HTR-8/SVneo (cell line): ENCODE measurements at regions not wholly inside any gene's neighbourhood (a gene's known extent, or its start where the extent isn't known, plus 50 kb on each side); places are given as distances from the start of the nearest gene placed in this dataset.

Source experiments
- DNase-seq: peaks from one replicate; pipeline ENCODE4 v3.0.0; 2011; ENCODE audit warnings: low spot score, mixed read lengths; ENCODE audit not compliant: insufficient read length
- FAIRE-seq: peaks from 2 replicates; lab custom pipeline; 2011; peaks lifted over from hg19 to GRCh38; lab: Jason Lieb, UNC

DNA sequence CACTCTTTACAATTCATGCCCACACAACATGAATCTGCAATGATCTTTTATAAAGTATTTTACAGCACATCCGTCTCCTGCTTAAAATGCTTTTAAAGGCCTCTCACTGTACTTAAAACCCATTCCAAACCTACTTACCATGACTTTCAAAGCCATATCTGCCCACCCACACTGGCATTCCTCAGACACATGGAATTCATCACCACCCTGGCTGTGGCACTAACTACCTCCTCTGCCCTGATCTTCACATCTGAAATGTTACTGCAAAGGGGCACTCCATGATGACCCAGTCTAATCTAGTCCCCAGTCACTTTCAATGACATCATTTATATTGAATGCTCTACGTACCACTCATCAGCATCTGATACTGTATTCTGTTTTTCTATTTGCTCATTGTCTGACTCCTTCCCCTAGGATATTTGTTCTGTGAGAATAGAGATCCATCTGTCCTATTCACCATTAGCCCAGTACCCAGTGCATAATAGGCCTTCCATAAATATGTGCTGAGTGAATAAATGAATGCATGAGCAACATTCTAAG is 193.2 kb upstream of the KIF2A start:
- FAIRE-seq (no peak), DNase-seq (no peak)

DNA sequence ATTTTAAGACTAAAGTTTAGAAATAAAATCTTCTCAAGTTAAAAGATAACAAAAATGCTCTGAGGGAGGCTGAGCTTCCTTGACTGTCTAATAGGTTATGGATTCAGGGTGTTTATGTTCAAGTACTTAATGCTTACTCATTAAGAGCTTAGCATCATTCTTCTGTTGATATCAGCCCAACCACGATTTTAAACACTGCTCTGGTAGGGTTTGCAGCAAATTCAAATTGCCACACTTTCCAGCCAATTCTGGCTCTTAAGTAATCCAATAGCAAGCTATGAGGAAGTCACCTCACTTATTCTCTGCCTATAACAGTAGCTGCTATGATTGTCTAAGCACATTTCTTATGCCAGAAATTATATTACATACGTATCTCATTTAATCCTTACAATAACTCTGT is 191.0 kb upstream of the KIF2A start:
- no peak for FAIRE-seq
- DNase-seq, result no peak

DNA sequence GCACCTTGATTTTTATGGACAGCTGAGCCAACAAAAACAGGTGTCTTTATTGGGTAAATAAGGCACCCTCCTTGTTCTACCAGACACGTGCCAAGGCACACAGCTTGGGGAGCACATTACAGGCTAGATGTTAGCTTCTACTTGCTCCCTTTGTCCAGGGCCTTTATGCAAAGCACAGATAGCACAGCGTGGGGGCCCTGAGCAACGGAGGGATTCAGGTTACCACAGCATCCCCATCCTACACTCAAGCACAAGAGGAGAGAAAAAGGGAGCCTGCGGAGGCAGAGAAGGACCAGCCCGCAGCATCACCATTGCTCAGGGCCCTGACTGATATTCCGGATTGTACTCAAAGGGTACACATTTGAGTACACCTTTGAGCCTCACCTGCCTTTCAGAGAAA is 181.7 kb upstream of the KIF2A start:
- FAIRE-seq (no peak), DNase-seq (no peak)

- FAIRE-seq (no peak), DNase-seq (no peak)
Measured at GRCh38 chr5:62126090-62126489, 179.9 kb upstream of the KIF2A start.

- DNase-seq, result no peak
- FAIRE-seq, result no peak
Measured at GRCh38 chr5:62127098-62127736, 178.8 kb upstream of the KIF2A start.

DNA sequence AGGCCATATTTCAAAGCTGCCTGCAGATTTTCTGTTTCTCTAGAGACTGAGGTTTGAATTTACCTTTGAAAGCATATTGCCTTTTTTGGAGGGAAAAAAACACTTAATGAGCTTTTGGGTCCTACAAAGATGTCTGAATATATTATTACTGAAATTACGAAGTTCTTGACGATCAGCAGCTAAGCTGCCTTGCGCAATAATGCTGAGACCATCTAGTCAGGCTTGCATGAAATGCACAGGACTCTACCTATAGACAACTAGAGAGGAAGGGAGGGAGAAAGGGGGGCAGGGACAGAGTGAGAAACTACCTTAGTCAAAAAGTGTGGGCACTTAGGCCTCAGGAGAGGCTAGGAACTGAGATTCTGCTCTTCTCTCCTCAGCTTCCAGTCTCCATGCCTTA is 175.9 kb upstream of the KIF2A start:
- FAIRE-seq (no peak), DNase-seq (no peak)

GRCh38 chr5:62132276-62132675 is 173.7 kb upstream of the KIF2A start:
- FAIRE-seq, result no peak
- DNase-seq, result no peak

DNA sequence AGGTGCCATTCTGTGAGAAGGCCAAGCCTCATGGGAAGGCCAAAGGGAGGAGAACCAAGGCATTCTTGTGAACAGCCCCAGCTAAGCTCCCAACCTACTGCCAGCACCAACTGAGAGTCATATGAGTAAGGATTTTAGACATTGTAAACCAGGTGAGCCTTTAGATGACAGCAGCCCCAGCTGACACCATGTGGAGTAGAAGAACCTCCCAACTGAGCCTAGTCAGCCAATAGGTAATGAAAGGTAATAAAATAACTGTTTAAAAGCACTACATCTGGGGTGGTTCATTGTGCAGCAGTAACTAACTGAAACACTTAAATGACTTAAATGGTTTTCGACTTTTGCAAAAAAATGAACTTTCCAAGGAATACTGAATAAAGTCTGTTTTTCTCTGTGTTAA is 172.6 kb upstream of the KIF2A start:
- no peak for FAIRE-seq
- DNase-seq, result no peak

- no peak for FAIRE-seq
- no peak for DNase-seq
Measured at GRCh38 chr5:62134811-62135210, 171.2 kb upstream of the KIF2A start.

- FAIRE-seq, result no peak
- no peak for DNase-seq
Measured at GRCh38 chr5:62137628-62138027, 168.4 kb upstream of the KIF2A start.

DNA sequence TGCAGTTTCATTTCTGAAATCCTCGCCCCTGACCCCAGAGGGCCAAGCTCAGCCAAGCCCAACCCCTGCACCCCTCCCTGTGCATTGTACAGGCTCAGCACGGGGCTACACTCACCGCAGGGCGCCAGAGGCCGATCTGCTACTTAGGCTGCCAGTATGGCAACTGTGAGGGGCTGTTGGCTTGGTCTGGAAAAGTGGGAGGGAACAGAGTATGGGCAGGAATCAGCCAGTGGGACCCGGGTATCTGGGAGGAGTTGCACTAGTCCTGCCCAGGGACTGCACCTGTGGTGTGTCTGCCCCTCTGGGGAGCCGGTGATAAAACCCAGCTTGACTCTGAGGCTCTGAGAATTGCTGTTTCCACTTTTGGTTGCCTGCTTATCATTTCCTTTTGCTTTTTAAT is 167.4 kb upstream of the KIF2A start:
- FAIRE-seq, result no peak

DNA sequence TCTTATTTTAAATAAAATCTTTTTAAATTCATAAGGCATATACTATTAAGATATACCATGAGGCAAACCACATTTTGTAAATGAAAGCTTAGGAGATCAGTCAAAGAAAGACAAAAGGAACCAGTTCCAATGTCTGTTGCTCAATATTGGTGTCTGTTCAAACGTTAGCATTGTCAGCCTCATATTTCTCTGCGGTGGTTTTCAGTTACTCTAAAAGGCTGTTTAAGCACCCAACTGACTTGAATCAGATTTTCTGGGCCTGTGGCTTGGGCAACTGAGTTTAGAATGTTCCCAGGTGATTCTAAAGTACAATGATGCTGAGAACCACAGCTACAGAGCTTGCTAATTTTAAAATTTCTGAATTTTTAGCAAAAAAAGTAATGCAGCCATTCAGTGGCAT is 166.3 kb upstream of the KIF2A start:
- DNase-seq, result no peak
- FAIRE-seq, result no peak

More for the DNA sequence above, 167.4 kb upstream of the KIF2A start:
- no peak for DNase-seq

DNA sequence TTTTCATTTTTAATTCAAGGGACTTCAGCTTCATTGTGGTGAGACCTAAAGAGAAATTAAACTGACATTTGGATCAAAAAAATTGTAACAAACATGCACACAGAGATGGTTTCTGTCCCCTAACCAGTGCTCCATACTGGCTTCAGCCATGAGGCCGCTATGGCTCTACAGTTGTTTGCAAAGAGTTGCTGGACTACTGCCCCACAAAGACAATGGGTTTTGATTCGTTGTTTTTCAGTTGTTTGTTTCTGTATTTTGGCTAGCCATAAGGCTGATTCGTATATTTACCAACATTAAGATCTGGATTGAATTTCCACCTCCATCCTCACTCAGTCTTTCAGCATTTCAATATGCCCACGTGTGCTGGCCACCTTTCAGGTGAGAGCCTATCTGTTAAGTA is 163.7 kb upstream of the KIF2A start:
- DNase-seq, result no peak
- FAIRE-seq, result no peak

DNA sequence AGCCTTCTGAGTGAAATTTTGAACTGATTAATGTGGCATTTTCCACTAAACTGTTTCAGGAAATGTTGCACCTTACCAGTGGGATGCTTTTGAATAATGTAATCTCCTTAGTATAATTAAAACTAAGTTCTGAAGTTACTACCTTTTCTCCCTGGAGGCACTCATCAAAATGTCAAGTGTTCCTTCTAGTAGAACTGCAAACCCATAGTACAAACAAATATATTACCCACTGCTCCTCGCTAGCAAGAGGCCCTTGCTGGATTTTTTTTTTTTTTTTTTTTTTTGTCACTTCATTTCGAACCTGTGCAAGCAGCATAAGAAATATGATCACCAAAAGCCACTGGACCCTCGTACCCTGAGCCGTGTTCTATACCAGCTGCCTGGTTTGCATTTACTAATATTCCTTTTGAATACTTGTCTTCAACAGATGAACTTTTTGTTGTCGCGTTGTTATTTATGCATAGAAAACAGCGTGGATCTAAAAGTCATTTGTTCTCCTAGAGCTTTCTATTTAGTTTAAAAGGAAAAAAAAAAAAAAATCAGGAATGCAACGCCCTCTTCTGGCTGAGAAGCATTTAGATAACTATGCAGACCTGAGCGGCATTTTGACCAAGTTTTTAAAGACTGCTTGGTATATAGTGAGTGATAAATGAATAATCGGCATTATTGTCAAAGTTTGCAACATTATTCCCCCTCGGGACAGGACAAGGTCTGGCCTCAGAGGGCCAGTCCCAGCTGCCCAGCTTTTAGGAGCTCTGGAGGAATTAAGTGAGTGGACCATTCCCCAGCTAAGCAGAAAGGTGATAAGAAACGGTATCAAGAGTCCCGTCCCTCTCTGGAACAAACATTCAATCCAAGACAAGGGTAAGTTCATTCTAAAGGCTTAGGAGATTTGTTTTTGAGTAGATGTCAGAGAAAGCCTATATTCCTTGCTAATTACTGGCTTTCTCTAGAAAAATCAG is 162.5 kb upstream of the KIF2A start:
- FAIRE-seq (no peak), DNase-seq (peak; percentile 20)

DNA sequence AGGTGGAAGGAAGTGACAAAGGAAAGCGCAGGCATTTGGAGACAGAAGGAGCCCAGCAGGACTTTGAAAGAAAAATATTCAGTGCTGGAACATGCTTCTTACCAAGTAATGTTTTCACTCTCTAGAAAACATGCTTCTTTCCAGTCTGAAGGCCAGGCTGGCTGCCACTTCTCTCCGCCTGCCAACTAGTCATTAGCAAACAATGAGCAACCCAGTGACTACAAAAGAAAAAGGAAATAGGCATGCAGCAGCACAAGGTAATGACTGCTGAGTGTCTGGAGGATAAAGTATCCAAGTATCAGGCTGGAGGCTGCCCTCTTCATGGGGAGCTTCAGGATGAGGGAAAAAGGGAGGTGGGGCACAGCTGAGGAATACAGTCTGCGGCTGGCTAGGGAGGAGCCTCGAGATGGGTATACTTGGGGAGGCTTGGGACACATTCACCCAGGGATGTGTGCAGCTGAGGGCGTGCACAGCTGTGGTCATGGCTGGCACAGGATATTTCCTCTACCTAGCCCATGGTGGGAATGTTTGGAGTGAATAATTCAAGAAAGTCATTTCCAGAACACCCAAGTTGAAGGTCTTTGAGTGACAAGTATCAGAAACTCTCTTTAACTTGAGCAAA is 161.5 kb upstream of the KIF2A start:
- FAIRE-seq (no peak), DNase-seq (no peak)

- FAIRE-seq (no peak), DNase-seq (no peak)
Measured at GRCh38 chr5:62149879-62150278, 156.1 kb upstream of the KIF2A start.

DNA sequence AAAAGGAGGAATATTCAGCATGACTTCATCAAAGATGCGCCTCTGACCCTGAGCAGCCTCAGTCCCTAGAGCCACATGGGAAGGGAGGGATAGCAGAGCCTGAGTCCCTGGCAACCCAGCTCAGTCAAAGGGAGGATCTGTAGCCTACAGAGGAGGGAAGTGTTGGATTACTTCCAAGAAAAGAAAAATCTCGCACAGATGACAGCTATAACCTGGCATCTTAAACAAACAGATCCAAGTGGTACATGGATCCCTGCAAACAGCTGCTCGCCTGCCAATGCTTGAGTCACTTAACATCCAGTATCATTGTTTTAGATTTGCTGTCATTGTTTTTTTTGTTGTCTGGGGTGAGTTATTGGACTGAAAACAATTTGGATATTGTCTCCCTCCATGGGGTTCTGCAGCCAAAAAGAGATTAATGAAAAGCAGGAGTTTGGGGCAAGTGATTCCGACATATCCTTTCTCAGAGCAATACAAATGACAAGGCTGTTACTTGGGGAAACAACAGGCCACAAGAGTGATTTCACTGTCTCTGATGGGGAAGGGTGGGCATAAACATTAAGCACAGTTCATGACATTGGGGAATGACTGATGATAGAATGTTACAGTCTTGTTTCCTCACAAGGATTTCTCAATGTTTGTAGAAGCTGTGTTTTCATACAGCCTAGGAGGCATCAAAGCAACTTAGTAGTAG is 153.5 kb upstream of the KIF2A start:
- FAIRE-seq (no peak), DNase-seq (no peak)

GRCh38 chr5:62154758-62155157 is 151.2 kb upstream of the KIF2A start:
- FAIRE-seq, result no peak

GRCh38 chr5:62155988-62156387 is 150.0 kb upstream of the KIF2A start:
- FAIRE-seq, result no peak
- DNase-seq, result no peak

More at GRCh38 chr5:62154758-62155157, 151.2 kb upstream of the KIF2A start:
- DNase-seq, result no peak

DNA sequence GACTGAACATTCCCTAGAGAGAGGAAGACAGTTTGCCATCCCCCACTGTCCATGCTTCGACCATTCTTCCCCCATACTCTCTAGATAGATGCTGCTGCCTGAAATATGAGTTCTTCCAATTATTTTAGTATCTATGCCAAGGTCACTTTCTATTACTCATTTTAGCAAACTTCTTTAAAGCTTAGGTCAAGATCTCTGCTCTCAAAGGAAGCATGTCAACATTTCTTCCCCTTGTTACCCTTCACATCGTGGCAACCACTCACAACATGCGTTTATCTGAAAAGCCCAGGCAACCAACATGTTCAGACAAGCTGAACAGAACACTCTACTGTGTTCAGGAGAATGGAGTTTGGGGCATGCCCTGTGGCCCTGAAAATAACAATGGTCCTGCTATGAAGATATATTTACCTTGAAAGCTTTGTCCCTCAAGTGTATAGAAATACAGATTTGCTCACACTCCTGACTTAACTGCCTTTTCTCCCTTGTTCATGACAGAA is 138.4 kb upstream of the KIF2A start:
- DNase-seq (no peak), FAIRE-seq (no peak)
